ES-I3 (cell line): ENCODE measurements at regions not wholly inside any gene's neighbourhood (a gene's known extent, or its start where the extent isn't known, plus 50 kb on each side); places are given as distances from the start of the nearest gene placed in this dataset.
"Not testable (repeated sequence)": the region's sequence is repeated elsewhere in the genome, so short reads cannot be mapped to it uniquely, and the experiment has no call there.

Experiments used
- H3K36me3 ChIP-seq: 2 replicates; pipeline ENCODE4 v1.6.1; 2013; ENCODE audit warnings: mild to moderate bottlenecking, low read length, control low read depth, moderate library complexity; ENCODE audit not compliant: insufficient read depth
- H3K4me1 ChIP-seq: 2 replicates; pipeline ENCODE4 v1.6.1; 2013; ENCODE audit warnings: mild to moderate bottlenecking, control low read depth, low read length; ENCODE audit not compliant: insufficient read depth
- H3K9ac ChIP-seq: 2 replicates; pipeline ENCODE4 v1.6.1; 2013; ENCODE audit warnings: low read depth, mild to moderate bottlenecking, low read length, moderate library complexity
- H3K9me3 ChIP-seq: 2 replicates; pipeline ENCODE4 v1.6.1; 2013; ENCODE audit warnings: mild to moderate bottlenecking, low read length, moderate library complexity; ENCODE audit not compliant: control insufficient read depth, insufficient read depth

- H3K36me3 ChIP-seq = no peaks in the 10 kb centered on the region
- H3K9me3 ChIP-seq = no peaks in the 10 kb centered on the region
- H3K4me1 ChIP-seq = no peaks in the 10 kb centered on the region
- H3K9ac ChIP-seq = no peak overlapping the region
Observed at GRCh38 chr2:59176737-59177136, 935.6 kb upstream of the FANCL start.

DNA sequence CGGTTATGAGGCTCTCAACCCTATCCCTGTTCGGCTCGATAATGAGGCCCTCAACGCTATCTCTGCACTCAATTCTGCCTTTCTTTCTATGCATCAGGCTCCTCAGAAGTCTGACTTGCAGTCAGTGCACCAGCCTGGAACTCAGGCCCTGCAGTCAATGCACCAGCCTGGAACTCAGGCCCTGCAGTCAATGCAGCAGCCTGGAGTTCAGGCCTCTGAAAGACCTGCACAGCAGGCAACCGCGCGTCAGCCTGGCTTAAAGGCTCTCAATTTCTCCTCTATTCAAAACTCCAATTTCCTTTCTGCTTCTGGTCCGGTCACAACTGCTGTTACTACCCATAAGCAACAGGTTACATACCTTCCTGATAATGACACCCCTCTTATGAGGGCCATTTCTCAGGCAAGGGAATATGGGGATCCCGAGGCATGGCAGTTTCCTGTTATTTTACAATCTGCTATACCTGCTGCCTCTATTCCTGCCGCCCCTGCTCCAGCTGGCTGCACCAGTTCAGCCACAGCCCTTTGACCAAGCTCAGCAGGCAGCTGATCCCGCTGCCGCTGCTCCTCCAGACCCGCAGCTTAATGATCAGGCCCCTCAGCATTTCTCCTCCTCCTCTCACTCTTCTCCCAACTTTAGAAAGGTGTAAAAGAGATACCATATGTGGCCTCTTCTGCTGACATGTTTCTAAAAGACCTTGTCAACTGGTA lies 933.6 kb upstream of the FANCL start:
- no peaks in the 10 kb centered on the region for H3K4me1 ChIP-seq
- no peak overlapping the region for H3K9ac ChIP-seq
- no peaks in the 10 kb centered on the region for H3K9me3 ChIP-seq
- H3K36me3 ChIP-seq = no peaks in the 10 kb centered on the region

DNA sequence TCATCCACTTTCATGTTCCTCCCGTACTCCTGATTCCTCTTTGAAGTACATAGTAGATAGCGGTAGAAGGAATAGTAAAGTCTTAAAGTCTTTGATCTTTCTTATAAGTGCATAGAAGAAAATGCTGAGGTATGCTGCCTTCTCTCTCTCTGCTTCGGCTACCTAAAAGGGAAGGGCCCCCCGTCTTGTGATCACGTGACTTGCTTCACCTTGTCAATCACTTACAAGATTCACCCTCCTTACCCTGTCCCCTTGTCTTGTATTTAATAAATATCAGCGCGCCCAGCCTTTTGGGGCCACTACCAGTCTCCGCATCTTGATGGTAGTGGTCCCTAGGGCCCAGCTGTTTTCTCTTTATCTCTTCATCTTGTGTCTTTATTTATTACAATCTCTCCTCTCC lies 932.2 kb upstream of the FANCL start:
- no peaks in the 10 kb centered on the region for H3K4me1 ChIP-seq

GRCh38 chr2:59171019-59171418 lies 929.9 kb upstream of the FANCL start:
- Histone ChIP-seq H3K4me1 (no peaks in the 10 kb centered on the region), H3K36me3 (no peaks in the 10 kb centered on the region), H3K9ac (no peak overlapping the region), H3K9me3 (no peaks in the 10 kb centered on the region)

More for the DNA sequence above, 932.2 kb upstream of the FANCL start:
- Histone ChIP-seq H3K9me3 (no peaks in the 10 kb centered on the region), H3K36me3 (no peaks in the 10 kb centered on the region), H3K9ac (no peak overlapping the region)

DNA sequence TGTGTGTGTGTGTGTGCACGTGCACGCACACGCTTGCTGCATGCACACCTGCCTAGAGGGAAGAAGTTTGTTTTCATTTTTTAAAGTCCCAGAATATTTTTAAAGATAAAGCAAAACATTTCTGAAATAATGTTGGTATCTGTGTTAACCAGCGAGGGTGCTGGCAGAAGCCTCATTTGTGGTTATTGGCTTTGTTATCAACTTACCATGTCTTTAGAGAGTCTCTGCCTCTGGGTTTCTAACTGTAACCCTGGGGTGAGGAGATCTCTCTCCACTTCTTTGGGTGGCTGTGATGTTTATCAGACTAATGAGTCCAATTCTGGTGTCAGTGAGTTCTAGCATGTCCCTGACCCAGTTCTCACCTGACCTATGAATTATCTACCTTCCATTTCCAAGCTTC lies 927.6 kb upstream of the FANCL start:
- Histone ChIP-seq H3K9ac (no peak overlapping the region), H3K4me1 (no peaks in the 10 kb centered on the region), H3K9me3 (no peaks in the 10 kb centered on the region), H3K36me3 (no peaks in the 10 kb centered on the region)

GRCh38 chr2:59167514-59167913 lies 926.4 kb upstream of the FANCL start:
- H3K4me1 ChIP-seq = no peaks in the 10 kb centered on the region
- H3K36me3 ChIP-seq = no peaks in the 10 kb centered on the region
- no peak overlapping the region for H3K9ac ChIP-seq

DNA sequence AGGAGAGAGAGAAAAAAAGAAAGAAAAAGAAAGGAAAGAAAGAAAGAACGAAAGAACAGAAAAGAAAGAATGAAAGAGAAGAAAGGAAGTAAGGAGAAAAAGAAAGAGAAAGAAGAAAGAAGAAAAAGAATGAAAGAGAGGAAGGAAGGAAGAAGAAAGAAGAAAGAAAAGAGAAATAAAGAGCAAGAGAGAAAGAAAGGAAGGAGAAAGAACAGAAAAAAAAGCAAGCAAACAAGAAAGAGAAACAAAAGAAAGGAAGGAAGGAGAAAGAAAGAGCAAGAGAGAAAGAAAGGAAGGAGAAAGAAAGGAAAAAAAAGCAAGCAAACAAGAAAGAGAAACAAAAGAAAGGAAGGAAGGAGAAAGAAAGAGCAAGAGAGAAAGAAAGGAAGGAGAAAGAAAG lies 916.8 kb upstream of the FANCL start:
- not testable (repeated sequence) for H3K4me1 ChIP-seq, H3K36me3 ChIP-seq, H3K9me3 ChIP-seq, H3K9ac ChIP-seq

More at GRCh38 chr2:59167514-59167913, 926.4 kb upstream of the FANCL start:
- no peaks in the 10 kb centered on the region for H3K9me3 ChIP-seq

DNA sequence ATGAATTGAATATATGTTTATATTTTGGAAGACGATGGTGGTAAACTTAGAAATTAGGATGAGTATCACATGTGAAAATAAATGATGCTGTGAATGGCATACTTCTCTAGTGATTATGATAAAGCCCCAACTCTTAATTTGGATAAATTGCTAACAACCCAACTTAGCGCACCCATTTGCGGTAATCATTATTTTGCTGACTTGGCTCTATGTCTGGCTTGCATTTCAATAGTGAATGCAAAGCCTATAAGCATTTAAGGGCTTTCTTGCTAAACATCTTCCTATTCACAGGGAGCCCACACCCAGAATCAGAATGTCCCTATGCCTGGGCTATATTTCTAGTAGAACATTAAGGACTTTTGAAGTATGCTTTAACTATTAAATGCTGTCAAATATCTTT lies 910.7 kb upstream of the FANCL start:
- Histone ChIP-seq H3K4me1 (no peaks in the 10 kb centered on the region), H3K36me3 (no peaks in the 10 kb centered on the region), H3K9me3 (no peaks in the 10 kb centered on the region), H3K9ac (no peak overlapping the region)

GRCh38 chr2:59150217-59150849 lies 909.2 kb upstream of the FANCL start:
- no peaks in the 10 kb centered on the region for H3K9me3 ChIP-seq
- H3K9ac ChIP-seq = no peak overlapping the region
- no peaks in the 10 kb centered on the region for H3K36me3 ChIP-seq
- no peaks in the 10 kb centered on the region for H3K4me1 ChIP-seq

DNA sequence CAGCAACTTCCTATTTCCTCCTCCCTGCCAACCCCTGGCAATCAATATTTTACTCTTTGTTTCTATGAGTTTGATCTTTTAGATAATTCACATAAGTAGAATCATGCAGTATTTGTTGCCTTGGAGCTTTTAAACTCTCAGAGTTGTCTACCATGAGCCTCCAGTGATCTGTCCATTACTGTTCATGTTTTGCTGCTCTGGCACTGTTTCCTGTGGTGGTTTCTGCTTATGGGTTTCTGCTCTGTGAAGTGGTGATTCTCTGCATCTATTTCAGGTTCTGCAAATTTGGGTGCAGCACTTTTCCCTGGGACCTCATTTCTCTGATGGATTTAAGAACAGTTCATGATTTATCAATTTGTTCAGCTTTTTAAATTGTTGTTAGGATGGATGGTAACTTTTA lies 908.1 kb upstream of the FANCL start:
- Histone ChIP-seq H3K9ac (no peak overlapping the region), H3K36me3 (no peaks in the 10 kb centered on the region), H3K9me3 (no peaks in the 10 kb centered on the region), H3K4me1 (no peaks in the 10 kb centered on the region)

DNA sequence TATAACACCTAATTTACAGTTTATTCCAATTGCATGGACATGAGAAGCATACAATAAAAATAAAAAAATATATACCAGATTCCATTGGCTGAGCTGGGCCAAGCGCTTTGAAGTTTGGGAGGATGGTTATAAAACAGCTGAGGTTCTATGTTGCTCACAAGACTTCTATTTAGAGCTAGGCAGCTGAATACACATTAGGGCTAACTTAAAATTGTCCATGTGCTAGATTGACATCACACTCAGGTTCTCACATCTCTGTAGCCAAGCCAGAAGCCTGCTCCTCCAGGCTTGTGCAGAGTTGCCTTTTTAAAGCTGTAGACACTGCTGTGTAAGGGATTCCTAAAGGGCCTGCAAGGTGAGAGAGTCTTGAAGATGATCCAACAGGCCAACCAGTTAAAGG lies 871.1 kb upstream of the FANCL start:
- Histone ChIP-seq H3K36me3 (no peaks in the 10 kb centered on the region), H3K4me1 (no peaks in the 10 kb centered on the region), H3K9ac (no peak overlapping the region), H3K9me3 (no peaks in the 10 kb centered on the region)

DNA sequence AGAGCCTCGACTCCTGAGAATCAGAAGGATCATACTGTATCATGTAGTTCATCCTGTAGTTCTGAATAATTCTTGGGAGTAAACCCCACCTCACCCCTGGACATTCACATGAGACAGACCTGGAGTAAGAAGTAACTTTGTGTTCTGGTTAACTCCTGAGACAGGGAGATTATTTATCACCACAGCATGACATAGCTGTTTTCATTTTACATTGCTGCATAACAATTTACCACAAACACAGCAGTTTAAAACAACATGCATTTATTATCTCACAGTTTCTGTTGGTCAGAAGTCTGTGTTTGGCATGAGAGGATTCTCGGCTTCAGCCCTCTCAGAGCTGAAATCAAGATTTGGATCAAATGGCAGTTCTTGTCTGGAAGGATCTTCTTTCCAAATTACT lies 855.8 kb upstream of the FANCL start:
- H3K9me3 ChIP-seq = peaks cover 2% of the 10 kb centered on the region; the same call in 1 of the 2 replicates
- no peak overlapping the region for H3K9ac ChIP-seq
- H3K36me3 ChIP-seq = no peaks in the 10 kb centered on the region
- H3K4me1 ChIP-seq = no peaks in the 10 kb centered on the region

DNA sequence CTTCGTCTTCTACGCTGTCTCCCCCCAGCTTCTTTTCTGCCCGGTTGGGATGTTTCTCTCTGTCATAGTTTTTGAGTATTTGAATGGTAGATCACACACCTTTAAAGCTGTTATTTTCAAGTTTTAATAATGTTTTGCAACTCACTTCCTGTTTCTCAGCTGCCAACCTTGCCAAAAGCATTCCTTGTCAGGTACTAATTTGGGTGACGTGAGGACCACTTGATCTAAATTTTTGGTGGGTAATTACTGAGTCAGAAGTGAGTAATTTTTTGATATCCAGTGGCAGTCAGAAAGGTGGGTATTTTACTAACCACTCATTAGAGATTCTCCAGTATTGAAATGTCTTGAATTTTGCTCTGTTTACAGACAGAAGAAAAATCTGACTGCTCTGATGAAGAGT lies 852.4 kb upstream of the FANCL start:
- no peaks in the 10 kb centered on the region; the same call in 1 of the 2 replicates for H3K9me3 ChIP-seq
- no peaks in the 10 kb centered on the region for H3K4me1 ChIP-seq
- no peak overlapping the region for H3K9ac ChIP-seq
- H3K36me3 ChIP-seq = no peaks in the 10 kb centered on the region

DNA sequence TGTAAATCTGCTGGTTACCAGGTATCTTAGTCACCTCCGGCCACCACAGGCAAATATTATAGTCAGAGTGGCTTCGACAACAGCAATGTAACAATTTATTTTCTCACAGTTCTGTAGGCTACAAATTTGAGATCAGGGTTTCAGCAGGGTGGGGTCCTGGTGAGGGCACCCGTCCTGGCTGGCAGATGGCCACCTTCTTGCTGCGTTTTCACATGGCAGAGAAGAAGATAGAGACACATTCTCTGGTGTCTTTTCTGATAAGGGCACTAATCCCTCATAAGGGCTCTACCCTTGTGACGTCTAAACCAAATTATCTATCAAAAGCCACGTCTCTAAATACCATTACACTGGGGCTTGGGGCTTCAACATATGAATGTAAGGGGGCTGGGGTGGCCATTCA lies 843.2 kb upstream of the FANCL start:
- Histone ChIP-seq H3K9ac (no peak overlapping the region), H3K4me1 (no peaks in the 10 kb centered on the region), H3K9me3 (no peaks in the 10 kb centered on the region), H3K36me3 (no peaks in the 10 kb centered on the region)

DNA sequence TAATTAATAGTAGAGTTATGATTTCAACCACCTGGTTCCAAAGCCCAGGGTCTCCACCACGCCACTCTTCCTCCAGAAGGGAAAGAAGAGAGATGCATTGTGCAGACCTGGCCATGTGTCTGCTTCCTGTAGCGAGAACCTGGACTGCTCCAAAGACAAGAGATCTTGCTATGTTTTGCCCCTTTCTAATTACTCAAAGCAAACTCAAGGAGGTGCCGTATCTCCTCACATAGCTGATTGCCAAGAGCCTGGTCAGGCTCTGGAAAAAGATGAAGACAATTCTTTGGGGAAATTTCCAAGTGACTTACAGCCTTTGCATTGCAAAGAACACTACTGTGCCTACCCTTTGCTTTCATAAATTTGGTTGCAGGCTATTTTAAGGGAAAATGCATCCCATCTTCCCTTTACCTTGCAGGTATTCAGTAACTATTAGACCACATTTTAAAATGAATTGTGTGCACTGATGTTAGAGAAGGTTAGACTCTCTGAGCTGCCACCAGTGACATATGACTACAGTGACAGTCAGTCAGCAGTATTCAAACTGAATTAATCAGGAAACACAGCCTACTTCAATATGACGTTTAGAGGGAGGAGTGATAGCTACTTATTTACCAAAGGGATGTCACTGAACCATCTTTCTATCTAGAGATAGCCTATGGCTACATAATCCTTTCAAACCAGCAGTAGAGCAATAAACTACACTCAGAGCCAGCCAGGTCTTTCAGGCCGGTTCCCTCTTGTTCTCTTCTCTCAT lies 842.1 kb upstream of the FANCL start:
- Histone ChIP-seq H3K9ac (no peak overlapping the region), H3K9me3 (no peaks in the 10 kb centered on the region), H3K36me3 (no peaks in the 10 kb centered on the region), H3K4me1 (no peaks in the 10 kb centered on the region)
